Urinary bladder (tissue), 3 donors: ENCODE measurements at regions not wholly inside any gene's neighbourhood (a gene's known extent, or its start where the extent isn't known, plus 50 kb on each side); places are given as distances from the start of the nearest gene placed in this dataset.
"Not testable (repeated sequence)": the region's sequence is repeated elsewhere in the genome, so short reads cannot be mapped to it uniquely, and the experiment has no call there.

Source experiments
- DNase-seq: peaks from one replicate; pipeline ENCODE4 v3.0.0-alpha.2; 2015; ENCODE audit errors: extremely low spot score
- H3K27ac ChIP-seq: one replicate; pipeline ENCODE4 v1.5.1; 2013; ENCODE audit warnings: low read depth, mild to moderate bottlenecking, moderate library complexity
- H3K36me3 ChIP-seq: one replicate; pipeline ENCODE4 v1.6.1; 2013; ENCODE audit warnings: mild to moderate bottlenecking, moderate library complexity; ENCODE audit not compliant: insufficient read depth
- H3K4me1 ChIP-seq: one replicate; pipeline ENCODE4 v1.6.1; 2013; ENCODE audit warnings: mild to moderate bottlenecking, moderate library complexity; ENCODE audit not compliant: insufficient read depth
- H3K4me3 ChIP-seq: one replicate; pipeline ENCODE4 v1.5.1; 2013; ENCODE audit warnings: low read depth, low read length
- WGBS: extraction: QIAGEN DNeasy Blood & Tissue Kit; methylation state at CpG from one replicate; pipeline ENCODE4 v1.1.7; 2013; 5-methylcytosine and 5-hydroxymethylcytosine counted together
- donor health status: healthy with polysubstance abuse.
- donor health status: healthy.

- no peak overlapping the region for H3K4me3 ChIP-seq
- no peaks in the 10 kb centered on the region for H3K4me1 ChIP-seq
- H3K27ac ChIP-seq = no peak overlapping the region
- 81% methylated on average over 6 of the region's 6 CpGs for WGBS
- no peak for DNase-seq
- H3K36me3 ChIP-seq = no peaks in the 10 kb centered on the region
These were observed 100.2 kb upstream of the AKAP13 start for GRCh38 chr15:85280203-85280602.

GRCh38 chr15:85281293-85281882 is 99.0 kb upstream of the AKAP13 start:
- WGBS = 71% methylated on average over 7 of the region's 7 CpGs
- no peak for DNase-seq
- Histone ChIP-seq H3K4me1 (no peaks in the 10 kb centered on the region), H3K4me3 (no peak overlapping the region), H3K36me3 (no peaks in the 10 kb centered on the region), H3K27ac (no peak overlapping the region)

GRCh38 chr15:85282504-85283115 is 97.8 kb upstream of the AKAP13 start:
- DNase-seq = no peak
- no peaks in the 10 kb centered on the region for H3K36me3 ChIP-seq
- no peaks in the 10 kb centered on the region for H3K4me1 ChIP-seq
- no peak overlapping the region for H3K4me3 ChIP-seq
- H3K27ac ChIP-seq = no peak overlapping the region
- WGBS = 60% methylated on average over 11 of the region's 11 CpGs

DNA sequence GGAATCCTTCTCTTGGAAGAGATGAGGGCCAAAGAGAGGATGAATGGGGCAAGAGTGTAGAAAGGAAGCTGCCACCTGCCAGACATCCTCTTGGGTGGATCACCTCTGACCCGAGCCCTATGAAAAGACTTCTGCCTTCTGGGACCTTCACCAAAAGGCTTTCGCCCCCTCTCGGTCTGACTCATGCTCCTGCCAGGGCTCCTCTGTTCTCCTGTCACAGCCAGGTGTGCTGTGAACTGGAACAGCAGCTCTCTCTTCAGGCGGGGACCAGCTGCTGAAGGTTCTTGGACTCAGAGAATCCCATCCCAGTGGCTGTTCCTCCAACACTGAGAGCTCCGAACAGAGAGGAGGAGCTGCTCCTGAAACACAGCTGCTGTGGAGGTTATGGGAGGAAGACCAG is 96.6 kb upstream of the AKAP13 start:
- H3K4me3 ChIP-seq, H3K4me1 ChIP-seq, H3K27ac ChIP-seq, H3K36me3 ChIP-seq, DNase-seq: not testable (repeated sequence)
- 71% methylated on average over 4 of the region's 5 CpGs for WGBS

- 90% methylated on average over 5 of the region's 5 CpGs for WGBS
- no peaks in the 10 kb centered on the region for H3K4me1 ChIP-seq
These were observed 95.9 kb upstream of the AKAP13 start for GRCh38 chr15:85284497-85284896.

GRCh38 chr15:85289677-85290365 is 90.6 kb upstream of the AKAP13 start:
- Histone ChIP-seq H3K27ac (no peak overlapping the region), H3K36me3 (no peaks in the 10 kb centered on the region), H3K4me1 (no peaks in the 10 kb centered on the region), H3K4me3 (no peak overlapping the region)
- DNase-seq = no peak
- WGBS = 28% methylated on average over 6 of the region's 6 CpGs

More at GRCh38 chr15:85284497-85284896, 95.9 kb upstream of the AKAP13 start:
- Histone ChIP-seq H3K36me3 (no peaks in the 10 kb centered on the region), H3K4me3 (no peak overlapping the region), H3K27ac (no peak overlapping the region)
- no peak for DNase-seq

GRCh38 chr15:85292583-85292982 is 87.8 kb upstream of the AKAP13 start:
- not testable (repeated sequence) for H3K4me3 ChIP-seq, H3K27ac ChIP-seq, H3K4me1 ChIP-seq, H3K36me3 ChIP-seq, DNase-seq
- 93% methylated on average over 5 of the region's 5 CpGs for WGBS

DNA sequence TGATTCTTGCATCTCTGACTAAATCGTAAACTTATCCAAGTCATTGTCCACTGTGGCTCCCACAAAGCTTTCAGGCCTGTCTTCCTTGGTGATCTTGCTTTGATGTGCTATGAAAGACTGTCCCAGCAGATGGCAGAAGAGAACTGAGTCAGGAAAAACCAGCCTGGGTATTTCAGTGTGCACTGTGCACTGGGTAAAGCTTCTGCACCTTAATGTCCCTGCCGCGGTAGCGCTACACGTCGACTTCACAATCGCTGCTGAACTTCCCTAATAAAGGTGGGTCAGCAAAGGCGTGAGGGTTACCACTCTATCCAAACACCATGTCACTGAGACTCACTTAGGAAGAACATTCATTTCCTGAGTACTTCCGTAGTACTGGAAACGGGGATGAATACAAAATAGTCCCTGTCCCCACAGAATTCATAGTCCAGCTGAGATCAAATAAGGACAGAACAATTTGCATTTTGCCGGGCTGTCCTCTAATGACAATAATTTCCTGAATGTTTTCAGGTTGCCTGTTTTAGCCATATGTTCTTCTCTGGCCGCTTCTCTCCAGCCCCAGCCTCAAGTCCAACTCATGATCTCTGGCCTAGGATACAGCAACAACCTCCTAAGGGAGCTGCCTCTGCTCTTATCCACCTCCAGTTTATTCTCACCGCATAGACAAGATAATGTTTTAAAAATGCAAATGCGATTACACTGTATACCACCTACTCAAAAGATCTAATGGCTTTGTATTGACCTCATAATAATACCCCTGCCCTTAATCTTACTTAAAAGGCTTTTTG is 83.6 kb upstream of the AKAP13 start:
- no peak overlapping the region for H3K4me3 ChIP-seq
- no peaks in the 10 kb centered on the region for H3K36me3 ChIP-seq
- H3K27ac ChIP-seq = no peak overlapping the region
- 17% methylated on average over 14 of the region's 14 CpGs for WGBS
- peak; percentile 70 for DNase-seq
- no peaks in the 10 kb centered on the region for H3K4me1 ChIP-seq

- no peak overlapping the region for H3K27ac ChIP-seq
These were observed 82.9 kb upstream of the AKAP13 start for GRCh38 chr15:85297537-85297936.

GRCh38 chr15:85298366-85298765 is 82.0 kb upstream of the AKAP13 start:
- 92% methylated on average over 4 of the region's 4 CpGs for WGBS
- H3K4me1 ChIP-seq = no peaks in the 10 kb centered on the region
- H3K36me3 ChIP-seq = no peaks in the 10 kb centered on the region
- DNase-seq = no peak
- H3K4me3 ChIP-seq = no peak overlapping the region
- H3K27ac ChIP-seq = no peak overlapping the region

More at GRCh38 chr15:85297537-85297936, 82.9 kb upstream of the AKAP13 start:
- Histone ChIP-seq H3K4me1 (no peaks in the 10 kb centered on the region), H3K36me3 (no peaks in the 10 kb centered on the region), H3K4me3 (no peak overlapping the region)
- WGBS = 95% methylated on average over 7 of the region's 7 CpGs
- no peak for DNase-seq

GRCh38 chr15:85298941-85299340 is 81.5 kb upstream of the AKAP13 start:
- Histone ChIP-seq H3K4me1 (no peaks in the 10 kb centered on the region), H3K36me3 (no peaks in the 10 kb centered on the region), H3K27ac (no peak overlapping the region), H3K4me3 (no peak overlapping the region)
- no peak for DNase-seq
- WGBS = 100% methylated on average over 1 of the region's 1 CpG

DNA sequence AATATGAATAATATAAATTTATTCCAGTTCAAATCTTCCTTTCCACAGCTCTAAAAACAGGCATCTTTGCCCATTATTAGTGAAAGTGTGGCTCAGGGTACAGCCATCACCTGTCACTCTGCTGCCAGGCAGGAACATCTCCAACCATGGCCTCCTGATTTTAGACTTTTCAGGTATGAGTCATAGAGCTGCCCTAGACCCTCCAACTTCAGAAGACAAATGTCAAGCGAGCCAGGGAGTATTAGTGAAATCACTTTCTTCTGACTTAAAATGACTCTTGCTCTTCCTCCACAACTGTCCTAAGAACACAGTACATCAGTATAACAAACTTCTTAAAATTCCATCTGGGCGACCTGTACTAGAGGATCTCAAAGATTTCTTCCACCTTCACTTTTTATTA is 78.1 kb upstream of the AKAP13 start:
- Histone ChIP-seq H3K36me3 (no peaks in the 10 kb centered on the region), H3K27ac (no peak overlapping the region), H3K4me1 (no peaks in the 10 kb centered on the region), H3K4me3 (no peak overlapping the region)
- no peak for DNase-seq
- WGBS = 84% methylated on average over 2 of the region's 2 CpGs

DNA sequence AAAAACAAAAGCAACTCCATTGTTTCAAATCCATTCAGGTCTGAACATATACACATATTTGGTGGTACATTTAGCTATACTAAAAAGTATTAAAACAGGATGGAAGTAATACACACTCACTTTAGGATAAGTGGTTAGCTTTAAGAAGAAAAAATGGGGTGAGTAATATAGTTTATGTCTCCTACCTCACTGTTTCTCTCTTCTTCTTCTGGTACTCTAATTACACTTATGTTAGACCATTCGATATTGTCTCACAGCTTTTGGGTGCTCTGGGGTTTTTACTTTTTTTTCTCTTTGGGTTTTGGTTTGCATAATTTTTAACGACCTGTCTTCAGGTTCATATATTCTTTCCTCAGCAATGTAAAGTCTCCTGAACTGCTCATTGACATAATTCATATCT is 75.4 kb upstream of the AKAP13 start:
- no peak overlapping the region for H3K27ac ChIP-seq
- 91% methylated on average over 2 of the region's 2 CpGs for WGBS
- H3K4me3 ChIP-seq = no peak overlapping the region
- H3K4me1 ChIP-seq = no peaks in the 10 kb centered on the region
- no peaks in the 10 kb centered on the region for H3K36me3 ChIP-seq
- no peak for DNase-seq
